Lower leg skin (tissue), 4 donors: ENCODE measurements at regions not wholly inside any gene's neighbourhood (a gene's known extent, or its start where the extent isn't known, plus 50 kb on each side); places are given as distances from the start of the nearest gene placed in this dataset.
"Not testable (repeated sequence)": the region's sequence is repeated elsewhere in the genome, so short reads cannot be mapped to it uniquely, and the experiment has no call there.

Experiments used
- DNase-seq, 2 donors: peaks; one replicate each; pipeline ENCODE4 v3.0.0-alpha.2; 2019; ENCODE audit warnings: low spot score in 2 of 2
- H3K4me3 ChIP-seq: fragments of 200-600 bp; sonication (generic); 2 replicates; pipeline ENCODE4 v1.5.1; 2017; ENCODE audit warnings: mild to moderate bottlenecking, low read depth; ENCODE audit not compliant: poor library complexity, severe bottlenecking
- CTCF ChIP-seq, 3 donors: fragments of 450-650 bp; IDR thresholded peaks; one replicate each; pipeline ENCODE4 v1.5.1; 2016; ENCODE audit warnings: antibody characterized with exemption in 3 of 3, mild to moderate bottlenecking in 3 of 3, moderate library complexity in 2 of 3
- POLR2A ChIP-seq, 2 donors: fragments of 450-650 bp; IDR thresholded peaks; one replicate each; pipeline ENCODE4 v1.6.1; 2016 to 2017; ENCODE audit warnings: antibody characterized with exemption in 2 of 2, mild to moderate bottlenecking in 1 of 2, moderate library complexity in 1 of 2
- WGBS, 2 donors: methylation state at CpG; one replicate each; pipeline ENCODE4 v1.1.5; 2018; 5-methylcytosine and 5-hydroxymethylcytosine counted together
- intact Hi-C: fragments of 100-400 bp; cut with DNase I; formaldehyde crosslinking; loops from one replicate; pipeline ENCODE4 v1.15.0; 2023; ENCODE audit warnings: low total_unique reads

DNA sequence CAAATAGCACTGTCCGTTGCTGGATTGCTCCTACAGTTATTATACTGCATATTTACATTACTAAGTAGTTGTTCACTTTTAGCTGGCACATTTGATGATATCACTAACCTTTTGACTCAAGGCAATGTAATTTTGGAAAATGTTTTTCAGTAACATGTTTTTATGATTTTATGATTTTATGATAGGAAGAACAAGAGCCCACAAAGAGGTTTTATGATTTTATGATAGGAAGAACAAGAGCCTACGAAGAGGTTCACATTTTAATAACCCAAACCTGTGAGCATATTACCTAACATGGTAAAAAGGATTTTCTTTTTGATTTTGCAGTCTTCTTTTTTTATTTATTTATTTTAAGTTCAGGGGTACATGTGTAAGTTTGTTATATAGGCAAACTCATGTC is 172.3 kb upstream of the TPM1 start:
- WGBS, 2 donors = 74 to 80% methylated on average over 2 of the region's 2 CpGs
- DNase-seq = no peak
- no peak for TF ChIP-seq CTCF (IDR thresholded peaks at IDR 0.05)
- TF ChIP-seq POLR2A (IDR thresholded peaks at IDR 0.05) = no peak
- intact Hi-C loops = no loop called here
- no peak overlapping the region for H3K4me3 ChIP-seq

GRCh38 chr15:62870701-62871100 is 171.8 kb upstream of the TPM1 start:
- H3K4me3 ChIP-seq, intact Hi-C loops, DNase-seq: not testable (repeated sequence)
- WGBS, 2 donors = 87 to 92% methylated on average over 3 of the region's 3 CpGs

GRCh38 chr15:62873203-62873602 is 169.3 kb upstream of the TPM1 start:
- H3K4me3 ChIP-seq = no peak overlapping the region
- intact Hi-C loops = no loop called here
- TF ChIP-seq POLR2A (IDR thresholded peaks at IDR 0.05) = no peak
- no peak for TF ChIP-seq CTCF (IDR thresholded peaks at IDR 0.05)
- no peak for DNase-seq
- WGBS, 2 donors = 93 to 99% methylated on average over 5 of the region's 5 CpGs

DNA sequence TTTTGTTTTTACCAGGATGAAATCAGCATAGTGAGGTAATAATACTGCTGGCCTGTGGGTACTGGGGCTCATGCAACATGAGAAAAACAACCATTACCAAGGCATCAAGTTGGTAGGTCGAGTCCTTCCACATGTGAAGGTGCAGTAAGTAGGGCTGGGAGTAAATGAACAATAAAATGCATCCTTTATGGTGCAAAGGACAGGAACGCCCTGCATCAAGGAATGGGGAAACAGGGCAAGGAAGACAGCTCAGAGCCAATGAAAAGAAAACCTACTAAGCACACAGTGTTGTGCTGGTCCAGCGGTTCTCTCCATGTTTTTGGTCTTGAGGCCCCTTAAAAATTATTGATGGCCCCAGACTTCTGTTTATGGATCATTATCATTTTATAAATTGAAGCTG is 168.5 kb upstream of the TPM1 start:
- no peak for DNase-seq
- WGBS, 2 donors = 90 to 97% methylated on average over 3 of the region's 3 CpGs
- intact Hi-C loops = no loop called here

DNA sequence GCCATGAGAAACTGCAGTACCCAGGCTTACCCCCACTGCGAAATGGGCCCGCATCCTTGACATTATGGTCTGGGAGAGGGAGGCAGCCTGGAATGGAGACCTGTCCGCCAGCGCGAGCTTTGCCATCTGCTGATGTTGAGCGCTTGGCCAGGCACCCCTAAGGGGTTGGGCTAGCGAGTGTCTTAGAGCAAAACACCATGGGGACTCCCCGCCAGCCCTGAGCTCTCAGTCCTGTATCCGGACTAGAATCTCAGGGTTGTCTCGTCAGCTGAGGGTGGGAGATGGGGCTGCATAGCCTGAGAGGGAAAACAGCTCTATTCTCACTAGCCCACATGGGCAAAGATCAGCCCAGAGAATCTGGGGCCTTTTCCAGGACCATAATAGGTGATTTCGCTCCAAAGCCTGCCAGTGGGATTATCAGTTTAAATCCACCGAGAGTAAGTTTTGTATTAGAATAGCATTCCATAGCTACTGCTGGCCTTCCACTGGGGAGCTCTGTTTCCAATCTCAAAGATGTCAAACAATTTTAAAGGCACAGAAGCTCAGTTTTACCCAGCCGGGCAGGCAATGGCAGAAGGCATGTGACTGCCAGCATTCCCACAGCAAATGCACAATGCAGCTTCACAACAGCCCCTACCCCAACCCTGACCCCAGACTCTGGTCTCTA is 167.5 kb upstream of the TPM1 start:
- H3K4me3 ChIP-seq = no peak overlapping the region
- TF ChIP-seq POLR2A (IDR thresholded peaks at IDR 0.05) = no peak
- no peak for TF ChIP-seq CTCF (IDR thresholded peaks at IDR 0.05)
- no peak for DNase-seq
- intact Hi-C loops = no loop called here
- WGBS, 2 donors = 77 to 88% methylated on average over 12 to 13 of the region's 13 CpGs

More for the DNA sequence above, 168.5 kb upstream of the TPM1 start:
- no peak overlapping the region for H3K4me3 ChIP-seq
- TF ChIP-seq CTCF (IDR thresholded peaks at IDR 0.05) (no peak), POLR2A (IDR thresholded peaks at IDR 0.05) (no peak)

DNA sequence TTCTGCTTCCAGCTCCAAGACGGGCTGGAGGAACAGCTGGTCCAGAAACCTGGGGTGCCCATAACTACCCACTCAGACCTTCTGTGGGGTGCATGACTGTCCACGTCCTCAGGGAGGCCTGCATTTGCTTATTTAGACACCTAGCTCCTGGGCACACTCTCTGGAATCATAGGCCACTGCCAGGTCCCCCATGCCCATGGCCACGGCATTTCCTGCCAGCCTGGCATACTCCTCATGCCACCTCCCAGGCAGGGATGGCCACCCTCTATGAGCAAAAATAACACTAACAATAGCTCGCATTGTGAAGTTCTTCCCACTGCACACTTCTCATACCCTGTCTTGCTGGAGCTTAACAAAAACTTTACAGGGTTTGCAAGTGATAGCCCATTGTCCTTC is 166.9 kb upstream of the TPM1 start:
- DNase-seq = no peak
- TF ChIP-seq POLR2A (IDR thresholded peaks at IDR 0.05) = no peak
- TF ChIP-seq CTCF (IDR thresholded peaks at IDR 0.05) = no peak

More for the DNA sequence above, 166.9 kb upstream of the TPM1 start:
- intact Hi-C loops = no loop called here
- H3K4me3 ChIP-seq = no peak overlapping the region
- 88 to 93% methylated on average over 4 of the region's 4 CpGs for WGBS, 2 donors
